ENCODE measurements at regions not wholly inside any gene's neighbourhood (a gene's known extent, or its start where the extent isn't known, plus 50 kb on each side); places are given as distances from the start of the nearest gene placed in this dataset.

- TF ChIP-seq GATA2 (IDR thresholded peaks at IDR 0.05; ENCODE audit: low read depth, low read length) (no peak), GATA3 (IDR thresholded peaks at IDR 0.05; ENCODE audit: low read depth, low read length) (no peak)
Observed at GRCh38 chr6:81295310-81295709, 457.2 kb downstream of the TENT5A start.
